HFFc6 (cell line): ENCODE measurements at regions not wholly inside any gene's neighbourhood (a gene's known extent, or its start where the extent isn't known, plus 50 kb on each side); places are given as distances from the start of the nearest gene placed in this dataset.

Experiments
- DNase-seq: peaks from one replicate; pipeline ENCODE4 v3.0.0-alpha.2; 2018
- H3K27ac Mint-ChIP-seq: 2 replicates; pipeline ENCODE4 v1.8.0; 2020; ENCODE audit warnings: mild to moderate bottlenecking, mixed read lengths
- H3K27me3 Mint-ChIP-seq: 2 replicates; pipeline ENCODE4 v1.8.0; 2021; ENCODE audit warnings: mild to moderate bottlenecking, moderate library complexity, mixed read lengths; ENCODE audit not compliant: insufficient read depth
- H3K36me3 Mint-ChIP-seq: 2 replicates; pipeline ENCODE4 v1.8.0; 2021; ENCODE audit warnings: low read depth, mixed read lengths
- H3K4me1 Mint-ChIP-seq: 2 replicates; pipeline ENCODE4 v1.8.0; 2020; ENCODE audit warnings: low read depth, mixed read lengths
- H3K4me3 Mint-ChIP-seq: 2 replicates; pipeline ENCODE4 v1.8.0; 2020; ENCODE audit warnings: mild to moderate bottlenecking, moderate library complexity, mixed read lengths
- H3K9me3 Mint-ChIP-seq: 2 replicates; pipeline ENCODE4 v1.8.0; 2020; ENCODE audit warnings: mild to moderate bottlenecking, mixed read lengths
- CTCF ChIP-seq: fragments of 200-600 bp; sonication (generic); IDR thresholded peaks from 2 replicates; pipeline ENCODE4 v1.5.0; 2021; ENCODE audit warnings: antibody characterized with exemption, mild to moderate bottlenecking

GRCh38 chr6:84460491-84460890 lies 233.0 kb upstream of the CEP162 start:
- Mint-ChIP-seq H3K9me3 (no peaks in the 10 kb centered on the region), H3K27ac (no peak overlapping the region), H3K4me3 (no peak overlapping the region), H3K27me3 (no peaks in the 10 kb centered on the region), H3K4me1 (peaks cover 22% of the 10 kb centered on the region), H3K36me3 (no peaks in the 10 kb centered on the region)
- TF ChIP-seq CTCF: no peak
- DNase-seq: no peak

- Mint-ChIP-seq H3K4me3 (no peak overlapping the region), H3K9me3 (no peaks in the 10 kb centered on the region), H3K27me3 (no peaks in the 10 kb centered on the region), H3K27ac (no peak overlapping the region), H3K36me3 (no peaks in the 10 kb centered on the region), H3K4me1 (peaks cover 22% of the 10 kb centered on the region)
- no peak for TF ChIP-seq CTCF
- DNase-seq: no peak
Observed at GRCh38 chr6:84459401-84459800, 232.0 kb upstream of the CEP162 start.

- H3K4me3 Mint-ChIP-seq: no peak overlapping the region
- H3K4me1 Mint-ChIP-seq: peaks cover 25% of the 10 kb centered on the region
- H3K27ac Mint-ChIP-seq: no peak overlapping the region
- no peak for DNase-seq
- no peak for TF ChIP-seq CTCF
- no peaks in the 10 kb centered on the region for H3K27me3 Mint-ChIP-seq
- no peaks in the 10 kb centered on the region for H3K9me3 Mint-ChIP-seq
- H3K36me3 Mint-ChIP-seq: no peaks in the 10 kb centered on the region
Observed at GRCh38 chr6:84458271-84458670, 230.8 kb upstream of the CEP162 start.

GRCh38 chr6:84457276-84457675 lies 229.8 kb upstream of the CEP162 start:
- H3K27me3 Mint-ChIP-seq: no peaks in the 10 kb centered on the region; the same call in 1 of the 2 replicates
- DNase-seq: no peak
- no peaks in the 10 kb centered on the region for H3K36me3 Mint-ChIP-seq
- no peaks in the 10 kb centered on the region for H3K9me3 Mint-ChIP-seq
- no peak overlapping the region for H3K27ac Mint-ChIP-seq
- peaks cover 17% of the 10 kb centered on the region for H3K4me1 Mint-ChIP-seq
- H3K4me3 Mint-ChIP-seq: no peak overlapping the region
- TF ChIP-seq CTCF: no peak

GRCh38 chr6:84456803-84457202 lies 229.4 kb upstream of the CEP162 start:
- Mint-ChIP-seq H3K4me1 (peaks cover 12% of the 10 kb centered on the region), H3K36me3 (no peaks in the 10 kb centered on the region), H3K4me3 (no peak overlapping the region), H3K27me3 (no peaks in the 10 kb centered on the region; the same call in 1 of the 2 replicates), H3K27ac (no peak overlapping the region), H3K9me3 (no peaks in the 10 kb centered on the region)
- TF ChIP-seq CTCF: no peak
- DNase-seq: no peak

- H3K27ac Mint-ChIP-seq: no peak overlapping the region
- peaks cover 10% of the 10 kb centered on the region for H3K4me1 Mint-ChIP-seq
- no peak for TF ChIP-seq CTCF
- DNase-seq: no peak
- no peak overlapping the region for H3K4me3 Mint-ChIP-seq
- no peaks in the 10 kb centered on the region for H3K9me3 Mint-ChIP-seq
- no peaks in the 10 kb centered on the region; the same call in 1 of the 2 replicates for H3K27me3 Mint-ChIP-seq
- no peaks in the 10 kb centered on the region for H3K36me3 Mint-ChIP-seq
Observed at GRCh38 chr6:84455511-84456029, 228.1 kb upstream of the CEP162 start.
